Chondrocyte (in vitro differentiated cells): ENCODE measurements at regions not wholly inside any gene's neighbourhood (a gene's known extent, or its start where the extent isn't known, plus 50 kb on each side); places are given as distances from the start of the nearest gene placed in this dataset.

ENCODE experiments used
- DNase-seq: peaks from one replicate; pipeline ENCODE4 v3.0.0; 2021; ENCODE audit warnings: mixed read lengths, low spot score
- H3K27ac Mint-ChIP-seq: one replicate; pipeline ENCODE4 v1.8.0; 2021; ENCODE audit warnings: mild to moderate bottlenecking, moderate library complexity, mixed read lengths; ENCODE audit not compliant: unreplicated experiment
- H3K27me3 Mint-ChIP-seq: 2 replicates; pipeline ENCODE4 v1.8.0; 2021; ENCODE audit warnings: low read depth, mixed read lengths
- H3K36me3 Mint-ChIP-seq: 2 replicates; pipeline ENCODE4 v1.8.0; 2021; ENCODE audit warnings: low read depth, mixed read lengths
- H3K4me1 Mint-ChIP-seq: 2 replicates; pipeline ENCODE4 v1.8.0; 2021; ENCODE audit warnings: low read depth, mild to moderate bottlenecking, mixed read lengths
- H3K4me3 Mint-ChIP-seq: one replicate; pipeline ENCODE4 v1.8.0; 2021; ENCODE audit warnings: mild to moderate bottlenecking, moderate library complexity, mixed read lengths; ENCODE audit not compliant: unreplicated experiment
- H3K9me3 Mint-ChIP-seq: 2 replicates; pipeline ENCODE4 v1.8.0; 2021; ENCODE audit warnings: low read depth, mixed read lengths
- CTCF ChIP-seq: fragments of 200-600 bp; sonication (generic); IDR thresholded peaks from 2 replicates; pipeline ENCODE4 v1.5.0; 2021; ENCODE audit warnings: antibody characterized with exemption, mild to moderate bottlenecking, moderate library complexity

GRCh38 chr11:131254254-131254653, 116.2 kb upstream of the NTM start:
- no peak for TF ChIP-seq CTCF
- Mint-ChIP-seq H3K9me3 (no peaks in the 10 kb centered on the region), H3K4me3 (no peak overlapping the region), H3K27ac (no peak overlapping the region), H3K36me3 (no peaks in the 10 kb centered on the region), H3K27me3 (peaks cover 45% of the 10 kb centered on the region), H3K4me1 (peaks cover 7% of the 10 kb centered on the region)
- DNase-seq = no peak

GRCh38 chr11:131274233-131274632, 96.2 kb upstream of the NTM start:
- H3K4me1 Mint-ChIP-seq = peaks cover 12% of the 10 kb centered on the region
- H3K4me3 Mint-ChIP-seq = no peak overlapping the region
- H3K27ac Mint-ChIP-seq = no peak overlapping the region
- no peak for DNase-seq
- peaks cover 26% of the 10 kb centered on the region for H3K9me3 Mint-ChIP-seq
- H3K36me3 Mint-ChIP-seq = no peaks in the 10 kb centered on the region
- peaks cover 11% of the 10 kb centered on the region for H3K27me3 Mint-ChIP-seq
- no peak for TF ChIP-seq CTCF

- Mint-ChIP-seq H3K27ac (no peak overlapping the region), H3K9me3 (peaks cover 16% of the 10 kb centered on the region), H3K27me3 (peaks cover 10% of the 10 kb centered on the region)
Observed at GRCh38 chr11:131275580-131275979, 94.8 kb upstream of the NTM start.

GRCh38 chr11:131278472-131278871, 91.9 kb upstream of the NTM start:
- H3K27ac Mint-ChIP-seq = no peak overlapping the region

More at GRCh38 chr11:131275580-131275979, 94.8 kb upstream of the NTM start:
- Mint-ChIP-seq H3K4me1 (peaks cover 12% of the 10 kb centered on the region), H3K36me3 (no peaks in the 10 kb centered on the region), H3K4me3 (no peak overlapping the region)
- DNase-seq = no peak
- TF ChIP-seq CTCF = no peak

GRCh38 chr11:131279654-131280384, 90.6 kb upstream of the NTM start:
- no peak for TF ChIP-seq CTCF
- Mint-ChIP-seq H3K36me3 (no peaks in the 10 kb centered on the region), H3K27me3 (peaks cover 6% of the 10 kb centered on the region), H3K4me1 (no peaks in the 10 kb centered on the region), H3K9me3 (no peaks in the 10 kb centered on the region), H3K4me3 (no peak overlapping the region), H3K27ac (no peak overlapping the region)
- DNase-seq = no peak

More at GRCh38 chr11:131278472-131278871, 91.9 kb upstream of the NTM start:
- TF ChIP-seq CTCF = no peak
- Mint-ChIP-seq H3K4me1 (peaks cover 7% of the 10 kb centered on the region), H3K27me3 (peaks cover 3% of the 10 kb centered on the region), H3K36me3 (no peaks in the 10 kb centered on the region), H3K9me3 (no peaks in the 10 kb centered on the region), H3K4me3 (no peak overlapping the region)
- no peak for DNase-seq
